ENCODE measurements at regions not wholly inside any gene's neighbourhood (a gene's known extent, or its start where the extent isn't known, plus 50 kb on each side); places are given as distances from the start of the nearest gene placed in this dataset.
"Not testable (repeated sequence)": the region's sequence is repeated elsewhere in the genome, so short reads cannot be mapped to it uniquely, and the experiment has no call there.

- ChIA-PET CTCF (no interaction called here), POLR2A (no interaction called here)
Measured at GRCh38 chr12:108424816-108425215, 85.7 kb upstream of the CMKLR1 start.

GRCh38 chr12:108424026-108424425 is 84.9 kb upstream of the CMKLR1 start:
- ChIA-PET POLR2A (no interaction called here), CTCF (no interaction called here)

DNA sequence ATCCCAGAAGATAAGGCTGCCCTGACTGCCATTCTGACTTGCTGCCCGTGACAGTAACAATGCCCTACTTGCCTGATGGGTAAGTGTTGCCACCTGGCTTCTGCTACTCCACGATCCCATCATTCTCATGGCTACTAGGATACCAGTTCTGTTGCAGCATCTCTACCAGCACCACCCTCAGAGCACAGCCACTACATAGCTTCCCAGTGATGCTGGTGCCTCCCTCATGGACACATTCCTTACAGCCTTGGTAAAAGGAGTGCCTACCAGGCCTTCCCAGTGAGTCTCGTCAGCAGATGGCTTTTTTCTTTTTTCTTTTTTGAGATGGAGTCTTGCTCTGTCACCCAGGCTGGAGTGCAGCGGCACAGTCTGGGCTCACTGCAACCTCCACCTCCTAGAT is 84.4 kb upstream of the CMKLR1 start:
- ChIA-PET POLR2A (no interaction called here), CTCF (no interaction called here)

DNA sequence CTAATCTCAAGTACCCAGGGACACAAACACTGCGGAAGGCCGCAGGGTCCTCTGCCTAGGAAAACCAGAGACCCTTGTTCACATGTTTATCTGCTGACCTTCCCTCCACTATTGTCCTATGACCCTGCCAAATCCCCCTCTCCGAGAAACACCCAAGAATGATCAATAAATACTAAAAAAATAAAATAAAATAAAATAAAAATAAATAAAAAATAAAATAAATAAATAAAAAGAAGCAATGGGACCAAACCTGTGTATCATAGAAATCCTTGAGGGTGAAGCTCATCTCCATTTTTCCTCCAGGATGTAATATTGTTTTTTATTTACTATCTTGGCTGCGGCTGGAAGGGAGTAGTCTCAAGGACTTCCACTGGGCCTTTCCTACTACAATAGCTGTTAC is 82.0 kb upstream of the CMKLR1 start:
- CTCF ChIA-PET, POLR2A ChIA-PET: not testable (repeated sequence)

GRCh38 chr12:108420421-108420820 is 81.3 kb upstream of the CMKLR1 start:
- POLR2A ChIA-PET, CTCF ChIA-PET: not testable (repeated sequence)

DNA sequence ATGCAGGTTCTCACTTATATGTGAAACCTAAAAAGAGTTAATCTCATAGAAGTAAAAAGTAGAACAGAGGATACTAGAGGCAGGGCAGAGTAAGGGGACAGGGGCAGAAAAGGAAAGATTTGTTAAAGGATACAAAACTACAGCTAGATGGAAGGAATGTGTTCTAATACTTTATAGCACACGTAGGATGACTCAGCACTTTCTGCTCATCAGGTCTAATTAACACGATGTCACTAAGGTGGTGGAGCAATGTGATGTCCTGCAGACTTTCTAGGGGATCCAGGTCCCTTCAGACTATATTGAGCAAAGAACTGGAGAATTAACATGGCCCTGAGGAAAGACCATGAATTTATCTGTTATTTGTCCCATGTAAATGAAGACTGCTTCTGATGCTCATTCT is 80.8 kb upstream of the CMKLR1 start:
- ChIA-PET CTCF (no interaction called here), POLR2A (no interaction called here)

GRCh38 chr12:108418164-108418890 is 79.2 kb upstream of the CMKLR1 start:
- POLR2A ChIA-PET, result no interaction called here

GRCh38 chr12:108414021-108414420 is 74.9 kb upstream of the CMKLR1 start:
- CTCF ChIA-PET, result no interaction called here
- POLR2A ChIA-PET, result no interaction called here

More at GRCh38 chr12:108418164-108418890, 79.2 kb upstream of the CMKLR1 start:
- CTCF ChIA-PET, result no interaction called here

- ChIA-PET POLR2A (no interaction called here), CTCF (no interaction called here)
Measured at GRCh38 chr12:108410689-108411088, 71.6 kb upstream of the CMKLR1 start.

DNA sequence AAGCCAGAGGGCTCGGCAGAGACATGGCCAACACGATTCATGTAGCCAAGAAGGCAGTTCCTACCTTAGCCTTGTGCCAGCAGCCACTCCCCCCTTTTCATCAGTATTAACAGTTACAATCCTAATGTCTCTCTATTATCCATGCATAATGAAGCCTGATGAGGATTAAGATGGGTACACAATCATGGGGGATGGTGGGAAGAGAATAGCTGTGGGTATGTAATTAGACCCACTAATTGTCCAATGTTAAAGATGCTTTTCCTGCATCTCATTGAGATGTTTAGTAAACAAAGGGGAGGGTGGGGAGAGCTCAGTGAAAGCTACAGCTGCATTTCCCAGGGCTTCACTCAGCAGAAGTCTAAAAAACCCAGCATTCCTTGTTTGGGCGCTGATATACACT is 70.4 kb upstream of the CMKLR1 start:
- CTCF ChIA-PET, result interaction anchor here (0.6 kb wide), 1 partner anchor 47 kb away, joined by 3 read pairs; no protein-coding TSS in a partner anchor
- POLR2A ChIA-PET, result no interaction called here

DNA sequence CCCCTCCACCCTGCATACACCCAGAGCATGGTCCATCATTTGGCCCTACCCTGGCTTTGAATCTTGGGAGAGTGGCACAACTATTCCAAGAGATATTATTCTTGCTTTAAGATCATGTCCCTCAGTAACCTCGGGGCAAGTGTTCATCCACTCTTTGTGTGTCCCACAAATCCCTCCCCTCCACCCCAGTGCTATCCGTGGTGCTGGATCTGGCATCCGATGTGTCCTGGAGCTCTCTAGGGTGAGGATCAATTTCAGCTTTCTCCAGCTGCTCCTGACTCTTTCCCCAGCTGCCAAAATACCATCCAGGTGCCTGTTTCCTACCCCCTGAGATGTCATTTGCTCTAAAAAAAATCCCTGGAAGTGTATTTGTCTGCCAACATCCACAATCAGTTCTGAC is 64.8 kb upstream of the CMKLR1 start:
- ChIA-PET CTCF (no interaction called here), POLR2A (no interaction called here)

GRCh38 chr12:108401964-108402363 is 62.9 kb upstream of the CMKLR1 start:
- ChIA-PET POLR2A (no interaction called here), CTCF (no interaction called here)

DNA sequence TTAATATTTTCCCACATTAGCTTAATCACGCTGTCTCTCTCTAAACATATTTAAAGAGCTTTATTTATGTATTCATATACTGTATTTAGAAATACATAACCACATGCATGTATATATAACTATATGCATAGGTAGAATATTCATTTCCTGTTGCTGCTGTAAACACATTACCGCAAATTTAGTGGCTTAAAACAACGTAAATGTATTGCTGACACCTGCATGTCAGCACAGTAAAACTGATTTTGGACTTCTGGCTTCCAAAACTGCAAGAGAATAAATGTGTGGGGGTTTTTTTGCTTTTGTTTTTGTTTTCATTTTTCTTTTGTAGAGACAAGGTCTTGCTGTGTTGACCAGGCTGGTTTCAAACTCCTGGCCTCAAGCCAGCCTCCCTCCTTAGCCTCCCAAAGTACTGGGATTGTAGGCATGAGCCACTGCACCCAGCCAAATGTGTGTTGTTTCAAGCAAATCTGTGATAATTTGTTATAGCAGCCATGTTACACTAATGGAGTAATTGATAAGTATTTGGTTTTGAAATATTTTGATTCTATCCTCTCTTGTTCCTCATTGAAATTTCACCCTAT is 61.9 kb upstream of the CMKLR1 start:
- CTCF ChIA-PET, result no interaction called here
- POLR2A ChIA-PET, result no interaction called here

- CTCF ChIA-PET, result no interaction called here
- POLR2A ChIA-PET, result no interaction called here
Measured at GRCh38 chr12:108400481-108400880, 61.4 kb upstream of the CMKLR1 start.

DNA sequence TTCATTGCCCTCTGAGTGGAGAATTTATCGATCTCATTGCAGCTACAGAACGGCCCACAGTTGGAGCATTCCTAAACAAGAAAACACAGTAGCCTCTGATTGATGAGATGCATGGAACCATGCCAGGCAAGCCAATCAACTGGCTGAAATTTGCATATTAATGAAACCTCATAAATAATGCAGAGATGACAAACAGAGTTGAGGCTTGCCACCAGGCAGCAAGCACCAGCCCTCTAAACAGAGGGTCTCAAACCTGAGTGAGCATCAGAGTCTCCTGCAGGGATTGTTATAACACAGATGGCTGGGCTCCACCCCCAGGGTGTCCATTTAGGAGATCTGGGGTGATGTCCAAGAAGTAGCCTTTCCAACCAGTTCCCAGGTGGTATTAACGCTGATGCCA is 60.9 kb upstream of the CMKLR1 start:
- ChIA-PET CTCF (no interaction called here), POLR2A (no interaction called here)

DNA sequence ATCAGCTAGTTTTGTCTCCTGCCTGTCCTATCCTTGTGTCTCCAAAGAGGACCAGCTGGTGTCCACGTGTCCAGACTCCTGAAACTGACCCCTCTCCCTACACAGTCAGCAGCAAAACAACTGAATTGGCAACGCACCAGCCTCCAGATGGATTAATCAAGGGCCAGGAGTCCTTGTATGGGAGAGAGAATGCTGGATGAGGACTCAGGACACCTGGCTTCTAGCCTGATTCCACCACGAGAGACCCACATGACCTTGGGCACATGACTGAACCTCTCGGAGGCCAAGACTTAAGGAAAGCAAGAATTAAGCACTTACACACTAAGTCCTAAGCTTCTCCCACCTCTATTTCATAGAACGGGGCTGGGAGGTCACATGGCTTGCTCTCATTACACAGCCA is 60.4 kb upstream of the CMKLR1 start:
- CTCF ChIA-PET, result no interaction called here
- POLR2A ChIA-PET, result no interaction called here

DNA sequence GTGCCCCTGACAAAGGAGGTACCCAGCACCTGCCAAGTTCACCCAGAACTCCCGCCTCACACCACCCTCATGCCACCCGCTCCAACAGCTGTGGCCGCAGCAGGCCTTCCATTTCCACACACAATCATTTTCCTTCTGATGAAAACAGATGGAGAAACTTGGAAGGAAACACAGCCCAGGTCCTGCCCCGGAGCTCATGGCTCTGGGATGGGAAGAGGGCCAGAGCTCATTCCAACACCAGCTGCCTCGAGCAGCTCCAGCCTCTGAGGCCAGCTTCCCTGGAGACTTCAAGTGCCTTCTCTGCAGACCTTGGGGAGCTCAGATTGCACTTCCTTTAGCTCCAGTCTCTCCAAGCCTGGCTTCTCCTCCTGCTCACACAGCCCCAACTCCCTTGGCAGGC is 55.1 kb upstream of the CMKLR1 start:
- CTCF ChIA-PET, result no interaction called here
- POLR2A ChIA-PET, result no interaction called here

- ChIA-PET POLR2A (no interaction called here), CTCF (no interaction called here)
Measured at GRCh38 chr12:108392284-108392683, 53.2 kb upstream of the CMKLR1 start.

DNA sequence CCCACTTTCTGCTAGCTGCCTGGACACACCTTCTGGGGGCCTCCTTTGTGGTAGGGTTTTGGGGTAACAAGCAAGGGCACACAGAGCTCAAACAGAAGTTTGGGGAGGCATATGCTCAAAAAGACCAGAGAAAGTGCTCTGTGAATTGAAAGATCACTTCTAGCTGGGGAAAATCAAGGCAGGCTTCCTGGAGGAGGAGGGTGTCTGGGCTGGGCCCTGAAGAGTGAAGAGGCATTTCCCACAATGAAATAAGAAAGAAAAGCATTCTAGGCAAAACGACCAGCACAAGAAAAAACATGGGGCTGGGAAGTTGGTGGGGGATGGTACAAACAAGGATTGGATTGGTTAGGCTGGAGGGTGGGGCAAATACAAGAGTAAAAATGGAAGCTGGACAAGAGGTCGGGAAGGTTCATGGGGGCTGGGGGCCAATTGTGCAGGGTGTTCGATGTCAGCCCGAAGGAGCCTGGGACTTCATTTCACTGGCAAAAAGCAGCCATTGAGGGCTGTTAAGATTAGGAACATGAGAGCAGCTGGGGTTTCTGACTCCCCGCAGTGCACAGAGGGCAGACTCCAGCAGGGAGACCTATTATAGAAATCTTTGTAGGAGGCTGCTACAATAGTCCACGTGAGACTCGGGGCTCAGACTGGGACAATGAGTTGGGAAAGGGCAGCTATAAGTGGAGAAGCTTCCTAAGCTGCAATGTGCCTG is 51.5 kb upstream of the CMKLR1 start:
- ChIA-PET CTCF (no interaction called here), POLR2A (no interaction called here)

DNA sequence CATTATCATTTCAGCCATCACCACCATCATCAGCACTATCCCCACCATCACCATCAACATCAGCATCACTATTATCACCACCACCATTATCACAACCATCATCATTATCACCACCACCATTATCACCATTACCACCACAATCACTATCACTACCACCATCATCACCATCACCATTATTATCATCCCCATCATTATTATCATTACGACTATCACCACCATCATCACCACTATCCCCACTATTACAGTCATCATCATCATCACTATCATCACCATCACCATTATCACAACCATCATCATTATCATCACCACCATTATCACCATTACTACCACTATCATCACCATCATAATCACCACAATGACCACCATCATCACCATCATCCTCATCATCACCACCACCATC is 50.4 kb upstream of the CMKLR1 start:
- ChIA-PET POLR2A (no interaction called here), CTCF (no interaction called here)
